ENCODE measurements at regions not wholly inside any gene's neighbourhood (a gene's known extent, or its start where the extent isn't known, plus 50 kb on each side); places are given as distances from the start of the nearest gene placed in this dataset.

DNA sequence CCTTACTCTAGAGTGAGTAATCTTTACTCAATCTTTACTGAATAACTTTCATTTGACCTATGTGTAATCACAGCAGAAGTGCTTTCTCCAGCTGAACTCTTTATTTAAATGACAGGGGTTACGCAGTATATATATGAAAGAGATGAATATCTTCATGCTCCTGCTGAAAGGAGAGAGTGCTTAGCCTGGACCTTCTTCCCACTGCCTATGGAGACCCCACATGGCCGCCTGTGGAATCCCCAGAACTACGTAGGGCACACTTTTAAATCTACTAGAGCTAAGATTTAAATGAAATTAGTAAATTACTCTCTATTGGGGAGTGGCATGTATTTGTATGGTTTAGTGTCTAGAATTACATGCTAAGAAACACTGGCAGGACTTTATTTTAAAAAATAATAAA lies 391.2 kb downstream of the ANKRD50 start:
- no peak for DNase-seq (ENCODE audit: low read depth)

DNA sequence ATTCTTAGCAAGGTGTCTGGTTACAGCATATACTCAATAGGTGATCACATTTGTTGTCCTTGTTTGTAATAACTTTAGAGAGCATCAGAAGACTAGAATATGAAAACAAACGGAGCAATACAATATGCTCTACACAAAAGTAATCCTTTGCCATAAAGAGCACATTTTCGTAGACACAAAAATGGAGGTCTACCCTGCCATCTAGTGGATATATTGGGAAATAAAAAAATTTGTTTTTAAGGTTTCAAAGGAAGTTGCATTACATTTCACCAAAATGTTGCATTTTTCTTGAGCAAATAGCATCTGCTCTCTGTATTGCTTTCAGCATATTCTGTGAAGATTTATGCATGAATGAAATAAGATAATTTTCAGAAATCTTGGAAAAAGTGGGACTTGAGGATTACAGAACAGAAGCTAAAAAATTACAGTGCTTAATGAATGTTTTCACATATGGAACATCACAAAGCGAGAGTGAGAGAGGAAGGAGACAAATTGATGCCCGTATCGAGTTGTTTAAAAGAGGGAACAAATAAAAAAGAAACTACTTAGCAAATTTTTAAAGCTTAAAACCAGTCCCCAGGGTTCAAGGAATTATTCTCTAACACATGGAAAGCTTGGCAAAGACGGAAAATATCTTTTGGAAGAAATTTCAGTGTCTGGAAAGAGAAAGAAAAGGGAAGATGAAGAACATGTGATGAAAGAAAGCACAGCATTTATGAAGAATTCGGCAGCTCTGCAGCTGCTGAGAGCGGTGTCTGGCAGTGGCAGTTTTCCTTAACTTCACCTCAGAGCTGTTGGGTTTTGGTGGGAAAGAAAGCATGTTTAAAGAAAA lies 390.1 kb downstream of the ANKRD50 start:
- no peak for DNase-seq (ENCODE audit: low read depth)

DNA sequence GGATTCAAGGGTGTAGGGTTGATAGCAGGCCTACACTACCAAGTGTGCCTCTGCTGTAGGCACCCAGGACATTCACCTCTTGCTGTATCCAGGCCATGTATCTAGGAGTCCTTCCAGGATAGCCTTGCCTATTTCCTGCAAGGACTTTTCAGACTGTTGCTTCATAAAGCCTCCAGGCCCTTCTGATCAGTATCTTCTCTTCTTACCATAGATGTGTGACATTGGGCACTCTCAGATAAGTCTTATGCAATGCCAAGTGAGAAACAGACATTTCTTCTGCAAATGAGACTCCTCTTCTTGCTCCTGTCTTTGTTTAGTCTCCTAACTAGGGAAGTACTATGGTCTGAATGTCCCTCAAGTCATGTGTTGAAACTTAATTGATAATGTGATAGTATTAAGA lies 386.8 kb downstream of the ANKRD50 start:
- DNase-seq (ENCODE audit: low read depth): no peak

DNA sequence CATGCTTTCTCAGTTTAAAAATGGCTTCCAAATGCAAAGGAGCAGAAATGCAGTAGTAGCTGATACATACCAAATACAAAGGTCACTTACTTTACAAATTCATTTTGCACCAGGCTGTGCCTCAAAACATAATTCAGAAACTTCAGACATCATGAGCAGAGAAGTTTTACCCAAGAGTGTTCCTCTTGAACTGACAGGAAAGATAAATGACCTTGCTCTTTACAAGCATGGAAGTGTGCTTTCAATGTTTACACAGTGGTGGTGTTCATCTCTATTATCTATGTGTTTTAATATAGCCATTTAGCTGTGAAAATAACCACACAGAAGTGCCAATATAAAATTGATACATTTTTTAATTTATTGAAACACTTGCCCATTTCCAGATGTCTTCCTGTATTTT lies 383.4 kb downstream of the ANKRD50 start:
- no peak for DNase-seq (ENCODE audit: low read depth)

DNA sequence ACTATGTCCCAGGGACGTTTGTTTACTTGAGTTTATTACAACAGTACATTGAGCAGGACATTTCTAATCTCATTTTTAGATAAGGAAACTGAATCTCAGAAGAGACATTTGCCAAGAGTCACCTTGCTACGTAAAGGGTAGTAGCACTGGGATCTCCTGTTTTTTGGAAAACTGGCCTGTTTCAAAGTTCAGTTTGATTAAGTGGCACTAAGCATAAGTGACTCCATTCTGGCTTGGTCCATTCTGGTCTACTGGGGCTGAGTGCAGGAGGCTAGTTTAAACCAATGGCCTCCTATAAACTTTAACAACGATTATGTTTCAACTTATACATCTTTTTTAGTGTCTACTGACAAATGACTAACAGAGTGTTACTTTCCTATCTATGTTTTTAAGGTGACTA lies 382.5 kb downstream of the ANKRD50 start:
- DNase-seq (ENCODE audit: low read depth): no peak

DNA sequence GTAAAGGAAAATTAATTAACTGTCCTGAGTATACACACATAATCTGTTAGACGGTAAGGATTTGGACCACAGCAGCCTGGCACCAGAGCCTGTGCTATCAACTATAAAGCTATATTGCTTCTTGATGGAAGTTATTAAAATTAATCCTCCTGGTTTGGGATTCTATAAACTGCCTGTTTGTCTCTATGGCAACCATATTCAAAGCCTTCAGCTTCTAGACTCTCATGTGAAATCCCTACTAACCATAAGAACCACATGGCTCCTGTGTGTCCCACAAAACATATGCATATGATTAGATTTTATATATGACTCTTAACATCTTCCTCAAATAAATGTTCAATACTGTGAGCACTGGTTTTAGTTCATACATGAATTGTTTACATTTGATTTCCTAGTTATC lies 380.8 kb downstream of the ANKRD50 start:
- DNase-seq (ENCODE audit: low read depth): no peak

DNA sequence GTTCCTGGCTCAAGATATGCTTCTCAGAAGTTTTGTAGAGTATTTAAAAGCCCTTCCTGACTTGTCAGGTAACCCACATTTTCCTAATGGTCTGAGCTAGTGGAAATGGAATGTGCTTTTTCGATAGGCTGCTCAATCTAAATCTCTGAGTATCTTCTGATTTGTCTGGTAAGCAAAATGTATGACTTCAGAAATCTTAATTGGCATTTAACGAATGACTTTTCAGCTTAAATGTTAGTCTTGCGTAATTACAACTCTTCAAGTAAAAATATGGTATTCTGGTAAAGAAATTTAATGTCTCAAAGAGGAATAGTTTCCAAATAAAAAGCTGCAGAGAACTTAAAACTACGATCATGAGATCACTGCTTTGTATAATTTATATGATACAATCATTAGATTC lies 379.1 kb downstream of the ANKRD50 start:
- no peak for DNase-seq (ENCODE audit: low read depth)

DNA sequence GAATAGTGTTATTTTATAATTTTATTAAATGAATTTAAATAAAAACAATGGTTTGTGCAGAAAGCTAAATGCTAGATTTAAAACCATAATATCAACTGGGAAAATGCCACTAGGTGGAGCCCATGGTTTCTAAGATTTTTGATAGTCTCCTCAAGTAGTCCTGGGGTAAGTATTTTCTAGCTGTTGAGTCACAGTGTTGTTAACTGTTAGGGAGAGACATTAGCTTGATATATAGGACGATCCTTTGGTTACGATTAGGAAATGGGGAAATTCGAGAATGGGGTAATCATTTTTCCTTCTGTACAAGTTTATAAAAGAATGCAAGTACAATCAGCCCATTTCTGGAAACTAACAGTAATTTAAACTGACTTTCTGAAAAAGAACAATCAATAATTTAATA lies 378.4 kb downstream of the ANKRD50 start:
- DNase-seq (ENCODE audit: low read depth): no peak

DNA sequence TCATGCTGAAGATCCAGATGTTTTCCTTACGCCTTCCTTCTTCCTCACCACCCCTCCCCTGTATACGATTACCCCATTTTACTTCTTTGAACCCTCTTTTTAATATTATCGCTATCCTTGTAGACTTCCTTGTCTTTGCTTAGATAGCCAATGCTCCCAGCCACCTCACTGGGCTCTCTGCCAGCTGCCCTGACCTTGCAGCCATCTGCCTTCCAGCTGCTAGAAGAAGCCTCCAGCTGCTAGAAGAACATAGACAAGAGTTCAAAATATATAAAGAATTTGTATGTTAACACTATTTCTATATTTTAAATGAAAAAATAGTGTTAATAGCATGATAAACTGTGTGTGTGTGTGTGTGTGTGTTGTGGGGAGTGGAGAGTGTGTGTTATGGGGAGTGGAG lies 374.7 kb downstream of the ANKRD50 start:
- DNase-seq (ENCODE audit: low read depth): no peak

DNA sequence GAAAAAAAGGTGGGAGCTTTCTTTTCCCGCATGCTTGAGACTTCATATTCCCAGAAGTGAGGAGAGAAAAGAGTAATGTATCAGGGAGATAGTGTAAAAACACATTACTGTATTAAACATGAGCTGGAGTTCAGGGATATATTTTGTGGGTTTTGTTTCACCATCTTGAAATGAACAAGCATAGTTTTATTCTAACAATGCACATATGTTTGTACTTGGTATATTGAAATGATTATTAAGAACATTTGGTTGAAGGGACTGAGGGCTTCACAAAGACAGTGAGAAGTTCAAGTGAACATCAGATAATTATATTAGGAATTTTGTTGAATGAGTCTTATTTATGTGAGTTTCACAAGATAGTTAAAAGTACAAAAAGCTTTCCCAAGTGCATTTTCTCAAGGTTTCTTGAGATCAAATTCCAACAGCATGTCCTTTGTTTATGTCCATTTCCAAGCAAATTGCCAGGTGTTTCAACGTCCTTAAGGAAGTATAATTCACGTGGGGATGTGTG lies 368.8 kb downstream of the ANKRD50 start:
- DNase-seq (ENCODE audit: low read depth): no peak

- no peak for DNase-seq (ENCODE audit: low read depth)
These were observed 339.6 kb downstream of the ANKRD50 start for GRCh38 chr4:124372916-124373315.

- DNase-seq (ENCODE audit: low read depth): no peak
These were observed 326.4 kb downstream of the ANKRD50 start for GRCh38 chr4:124386163-124386562.

DNA sequence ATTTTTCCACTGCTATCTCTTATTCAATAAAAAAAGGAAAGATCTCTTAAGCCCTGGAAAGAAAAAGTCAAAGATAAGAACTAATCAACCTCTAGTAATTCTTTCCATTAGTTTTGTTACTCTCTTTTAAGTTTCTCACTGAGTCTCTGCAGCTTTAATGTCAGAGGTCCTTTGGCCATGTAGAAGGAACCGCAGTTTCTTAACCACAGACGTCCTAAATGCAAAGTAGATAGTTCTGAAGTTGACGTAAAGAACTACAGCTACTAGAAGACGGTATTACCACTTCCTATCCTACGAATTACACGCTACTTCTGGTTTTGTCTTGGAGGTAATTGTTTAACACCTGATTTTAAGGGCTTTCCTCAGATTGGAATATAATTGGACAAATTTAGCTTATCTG lies 325.9 kb downstream of the ANKRD50 start:
- DNase-seq (ENCODE audit: low read depth): no peak

DNA sequence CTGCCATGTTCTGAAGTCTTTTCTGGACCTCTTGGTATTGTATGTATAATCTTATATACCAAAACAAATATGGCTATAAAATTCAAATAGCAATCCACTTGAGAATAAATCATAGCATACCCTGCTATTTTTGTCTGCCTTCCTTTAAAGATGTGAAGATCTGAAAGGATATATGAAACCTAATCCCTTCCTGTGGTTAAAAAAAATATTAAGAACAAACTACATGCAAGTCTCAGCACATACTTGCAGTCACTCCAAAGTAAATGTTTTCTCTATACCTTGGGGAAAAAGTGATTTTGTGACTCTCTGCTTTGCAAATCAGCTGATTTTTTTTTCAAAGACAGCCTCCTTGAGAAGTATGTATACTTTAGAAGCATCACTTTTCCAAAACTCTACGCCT lies 322.9 kb downstream of the ANKRD50 start:
- no peak for DNase-seq (ENCODE audit: low read depth)

DNA sequence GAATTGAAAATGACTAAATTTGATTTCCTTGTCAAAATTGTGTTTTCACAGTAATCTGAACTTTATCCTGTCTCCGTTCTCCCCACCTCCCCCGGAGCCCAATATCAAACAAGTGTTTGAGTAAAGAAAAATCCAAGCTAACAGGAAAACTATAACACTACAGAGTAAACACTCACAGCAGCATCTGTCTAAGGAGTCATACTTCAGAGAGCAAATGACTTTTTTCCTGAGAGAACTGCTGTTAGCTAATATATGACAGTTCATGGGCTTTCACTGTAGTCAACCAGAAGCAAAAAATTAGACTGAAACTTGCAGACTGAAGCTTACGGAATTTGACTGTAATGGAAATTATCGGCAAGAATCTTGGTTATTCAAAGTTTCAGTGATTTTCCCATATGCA lies 321.7 kb downstream of the ANKRD50 start:
- DNase-seq (ENCODE audit: low read depth): no peak

- DNase-seq (ENCODE audit: low read depth): no peak
These were observed 316.2 kb downstream of the ANKRD50 start for GRCh38 chr4:124396333-124396732.

- no peak for DNase-seq (ENCODE audit: low read depth)
These were observed 310.9 kb downstream of the ANKRD50 start for GRCh38 chr4:124401606-124402005.

DNA sequence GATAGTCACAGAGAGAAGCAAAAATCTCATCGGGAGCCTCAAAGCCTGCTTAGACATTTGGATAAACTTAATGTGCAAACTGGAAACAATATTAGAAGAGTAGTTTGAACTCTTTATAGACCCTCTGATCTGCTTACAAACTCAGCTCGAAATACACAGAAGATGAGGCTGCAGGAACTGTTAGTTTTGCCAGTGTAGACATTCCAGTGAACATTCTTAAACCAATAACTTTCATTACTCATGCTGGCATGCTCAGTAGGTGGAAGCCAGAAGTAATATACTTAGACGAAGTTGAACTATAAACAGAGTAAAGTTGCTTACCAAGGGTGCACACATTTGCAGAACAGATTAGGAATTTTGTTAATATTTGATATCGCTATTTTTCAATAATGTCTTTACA lies 303.5 kb downstream of the ANKRD50 start:
- DNase-seq (ENCODE audit: low read depth): no peak

DNA sequence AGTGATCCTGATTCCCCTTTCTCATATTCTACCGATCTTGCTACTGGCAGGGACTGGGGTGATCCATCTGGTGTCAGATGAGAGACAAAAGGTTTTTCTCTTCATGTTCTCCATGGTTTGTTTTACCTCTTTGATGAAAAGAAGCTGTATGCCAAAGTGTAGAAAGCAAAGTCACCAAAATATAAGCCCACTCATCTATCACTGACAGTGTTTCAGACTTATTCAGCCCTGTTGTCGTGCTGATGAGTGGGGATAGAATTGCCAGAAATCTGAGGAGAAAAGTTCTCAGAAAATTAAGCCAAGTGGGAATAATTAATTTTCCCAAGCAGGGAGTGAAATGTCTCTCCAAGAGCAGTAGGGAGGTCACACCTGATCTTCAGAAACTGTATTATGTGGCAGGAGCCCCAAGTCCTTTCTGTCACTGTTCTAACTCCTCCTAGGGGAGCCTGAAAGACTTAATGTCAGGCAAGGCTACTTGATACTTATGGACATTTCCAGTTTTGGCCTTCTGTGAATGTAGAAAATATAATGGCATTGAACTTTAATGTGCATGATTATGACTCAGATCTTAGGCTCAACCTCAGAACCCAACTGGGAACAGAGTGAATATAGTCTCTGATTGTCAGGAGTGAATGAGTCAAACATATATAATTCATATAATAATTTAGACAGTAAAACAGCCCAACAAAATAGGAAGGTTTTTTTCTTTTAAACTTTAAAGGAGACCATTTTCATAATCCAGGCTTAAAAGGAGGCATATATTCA lies 298.1 kb downstream of the ANKRD50 start:
- no peak for DNase-seq (ENCODE audit: low read depth)

DNA sequence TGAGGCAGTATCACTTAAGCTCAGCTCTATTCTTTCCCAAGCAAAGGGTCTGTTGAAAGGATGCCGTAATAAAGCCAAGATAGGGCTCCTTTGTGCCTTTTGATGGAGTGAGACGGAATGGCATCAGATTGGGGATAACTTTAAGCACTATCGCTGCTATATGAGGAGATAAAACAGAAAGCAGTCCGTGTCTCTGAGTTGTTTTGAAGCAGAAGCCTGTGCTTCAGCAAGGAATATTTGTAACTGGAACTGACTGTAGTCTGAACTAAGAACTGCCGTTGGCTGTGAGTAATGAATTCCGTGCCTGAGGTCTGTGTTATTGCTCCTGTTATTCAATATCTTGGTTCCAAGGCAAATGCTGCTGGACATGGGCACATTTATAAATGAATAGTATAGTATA lies 297.4 kb downstream of the ANKRD50 start:
- DNase-seq (ENCODE audit: low read depth): no peak

GRCh38 chr4:124417371-124417770 lies 295.2 kb downstream of the ANKRD50 start:
- no peak for DNase-seq (ENCODE audit: low read depth)

- DNase-seq (ENCODE audit: low read depth): no peak
These were observed 292.3 kb downstream of the ANKRD50 start for GRCh38 chr4:124420166-124420695.

GRCh38 chr4:124423160-124423559 lies 289.4 kb downstream of the ANKRD50 start:
- DNase-seq (ENCODE audit: low read depth): no peak

Data from stimulated activated CD8-positive, alpha-beta memory T cell treated with anti-CD3 and anti-CD28 coated beads, Interleukin-15, amount 100 ng/mL, for 1 hour (primary cell).